ENCODE measurements at regions not wholly inside any gene's neighbourhood (a gene's known extent, or its start where the extent isn't known, plus 50 kb on each side); places are given as distances from the start of the nearest gene placed in this dataset.

DNA sequence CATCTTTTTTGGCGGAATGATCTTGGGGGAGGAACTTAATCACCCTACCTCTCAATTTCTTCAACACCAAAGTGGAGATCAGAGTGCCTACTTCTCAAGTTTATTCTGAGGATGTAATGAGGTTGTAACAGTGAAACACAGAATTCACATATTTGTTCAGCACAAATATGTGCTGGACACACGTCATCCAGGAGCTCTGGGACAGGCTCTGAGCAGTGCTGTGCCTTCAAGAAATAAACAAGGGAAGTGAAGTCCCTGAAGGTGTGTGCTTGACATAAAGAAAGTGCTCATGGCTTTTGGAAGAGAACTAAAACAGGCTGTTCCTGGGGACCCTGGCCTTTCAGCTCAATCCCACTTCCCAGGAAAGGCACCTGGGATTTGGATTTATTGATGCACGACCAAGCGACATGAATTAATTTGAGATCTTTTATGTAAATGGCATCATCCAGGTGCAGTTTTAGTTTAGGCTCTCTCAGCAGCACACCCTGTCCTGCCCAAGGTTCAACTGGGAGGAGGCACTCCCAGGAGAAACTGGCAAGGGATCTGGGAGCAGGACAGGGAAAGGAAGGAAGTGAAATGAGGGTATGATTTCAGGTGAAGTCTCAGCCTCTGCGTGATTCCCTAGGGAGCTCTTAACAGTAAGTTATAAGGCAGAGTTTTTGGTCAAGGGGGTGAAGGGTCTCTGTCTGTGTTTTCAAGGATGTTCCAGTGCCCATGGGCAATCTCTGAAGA lies 211.0 kb downstream of the FOXA2 start:
- ATAC-seq (ENCODE audit: low FRiP score in 2 of 2) (peak in 1 of 2 donors; percentile 74), DNase-seq (no peak)
- H3K9me3 ChIP-seq, result no peaks in the 10 kb centered on the region
- no peak for TF ChIP-seq POLR2A (IDR thresholded peaks at IDR 0.05)
- TF ChIP-seq EP300 (IDR thresholded peaks at IDR 0.05), result no peak
- no peak for TF ChIP-seq POLR2AphosphoS5 (IDR thresholded peaks at IDR 0.05)
- TF ChIP-seq, protein P1, sequence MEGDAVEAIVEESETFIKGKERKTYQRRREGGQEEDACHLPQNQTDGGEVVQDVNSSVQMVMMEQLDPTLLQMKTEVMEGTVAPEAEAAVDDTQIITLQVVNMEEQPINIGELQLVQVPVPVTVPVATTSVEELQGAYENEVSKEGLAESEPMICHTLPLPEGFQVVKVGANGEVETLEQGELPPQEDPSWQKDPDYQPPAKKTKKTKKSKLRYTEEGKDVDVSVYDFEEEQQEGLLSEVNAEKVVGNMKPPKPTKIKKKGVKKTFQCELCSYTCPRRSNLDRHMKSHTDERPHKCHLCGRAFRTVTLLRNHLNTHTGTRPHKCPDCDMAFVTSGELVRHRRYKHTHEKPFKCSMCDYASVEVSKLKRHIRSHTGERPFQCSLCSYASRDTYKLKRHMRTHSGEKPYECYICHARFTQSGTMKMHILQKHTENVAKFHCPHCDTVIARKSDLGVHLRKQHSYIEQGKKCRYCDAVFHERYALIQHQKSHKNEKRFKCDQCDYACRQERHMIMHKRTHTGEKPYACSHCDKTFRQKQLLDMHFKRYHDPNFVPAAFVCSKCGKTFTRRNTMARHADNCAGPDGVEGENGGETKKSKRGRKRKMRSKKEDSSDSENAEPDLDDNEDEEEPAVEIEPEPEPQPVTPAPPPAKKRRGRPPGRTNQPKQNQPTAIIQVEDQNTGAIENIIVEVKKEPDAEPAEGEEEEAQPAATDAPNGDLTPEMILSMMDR (IDR thresholded peaks at IDR 0.05), result no peak
- H3K27me3 ChIP-seq, result no peaks in the 10 kb centered on the region
- H3K4me3 ChIP-seq, result no peak overlapping the region
- 69 to 81% methylated on average over 5 of the region's 5 CpGs for WGBS, 2 donors
- no peak overlapping the region for H3K27ac ChIP-seq
- H3K4me1 ChIP-seq, result peaks cover 0 to 6% (median 0%) of the 10 kb centered on the region in 4 donors
- H3K36me3 ChIP-seq, result no peaks in the 10 kb centered on the region

DNA sequence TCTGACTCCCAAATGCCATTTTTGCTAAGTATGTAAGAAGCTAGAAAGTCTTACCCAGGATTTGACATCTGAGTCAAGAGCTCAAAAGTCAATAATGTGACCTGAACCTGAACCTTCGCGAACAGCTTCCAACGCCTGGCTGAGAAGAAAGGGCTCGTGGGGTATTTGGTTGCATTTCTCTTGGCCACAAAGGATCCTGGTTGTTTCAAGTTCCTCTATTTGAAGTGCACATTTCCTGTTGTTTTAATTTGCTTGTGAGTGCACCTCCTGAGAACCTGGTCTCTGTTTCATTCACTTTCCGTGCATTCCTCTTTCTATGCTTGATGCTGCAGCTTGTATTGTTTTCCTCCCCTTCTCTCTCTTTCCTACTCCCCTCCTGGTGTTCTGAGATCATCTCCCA lies 212.5 kb downstream of the FOXA2 start:
- Histone ChIP-seq H3K4me1 (peaks cover 0 to 6% (median 0%) of the 10 kb centered on the region in 4 donors), H3K27me3 (no peaks in the 10 kb centered on the region), H3K36me3 (no peaks in the 10 kb centered on the region), H3K4me3 (no peak overlapping the region), H3K9me3 (no peaks in the 10 kb centered on the region), H3K27ac (no peak overlapping the region)
- DNase-seq (no peak), ATAC-seq (ENCODE audit: low FRiP score in 2 of 2) (no peak)
- TF ChIP-seq POLR2A (IDR thresholded peaks at IDR 0.05) (no peak), EP300 (IDR thresholded peaks at IDR 0.05) (no peak), POLR2AphosphoS5 (IDR thresholded peaks at IDR 0.05) (no peak)
- TF ChIP-seq, protein P1 (IDR thresholded peaks at IDR 0.05), result no peak
- 17 to 30% methylated on average over 5 of the region's 5 CpGs for WGBS, 2 donors

DNA sequence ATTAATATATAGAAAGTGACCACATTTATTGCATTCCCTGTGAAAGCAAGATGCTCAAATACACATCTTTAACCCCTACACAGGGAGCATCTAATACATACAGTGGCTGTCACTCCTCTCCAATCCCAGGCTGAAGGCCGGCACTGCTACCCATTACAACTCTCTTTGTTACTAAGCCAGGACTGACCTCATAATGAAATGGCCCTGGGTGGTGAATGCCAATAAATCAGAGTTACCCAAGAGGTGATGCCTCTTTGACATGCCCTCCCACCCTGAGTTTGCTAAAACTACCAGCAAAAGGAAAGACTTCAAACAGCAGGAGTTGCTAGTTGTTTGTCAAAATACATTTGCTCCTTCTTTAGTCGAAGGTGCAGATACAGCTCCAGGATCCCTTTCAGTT lies 214.2 kb downstream of the FOXA2 start:
- Histone ChIP-seq H3K27me3 (no peaks in the 10 kb centered on the region), H3K36me3 (no peaks in the 10 kb centered on the region), H3K27ac (no peak overlapping the region), H3K4me3 (no peak overlapping the region), H3K9me3 (no peaks in the 10 kb centered on the region), H3K4me1 (peaks cover 0 to 6% (median 0%) of the 10 kb centered on the region in 4 donors)
- TF ChIP-seq, protein P1 (IDR thresholded peaks at IDR 0.05), result no peak
- no peak for TF ChIP-seq POLR2A (IDR thresholded peaks at IDR 0.05)
- TF ChIP-seq POLR2AphosphoS5 (IDR thresholded peaks at IDR 0.05), result no peak
- no peak for ATAC-seq (ENCODE audit: low FRiP score in 2 of 2)
- 87 to 94% methylated on average over 2 of the region's 2 CpGs for WGBS, 2 donors
- DNase-seq, result no peak

DNA sequence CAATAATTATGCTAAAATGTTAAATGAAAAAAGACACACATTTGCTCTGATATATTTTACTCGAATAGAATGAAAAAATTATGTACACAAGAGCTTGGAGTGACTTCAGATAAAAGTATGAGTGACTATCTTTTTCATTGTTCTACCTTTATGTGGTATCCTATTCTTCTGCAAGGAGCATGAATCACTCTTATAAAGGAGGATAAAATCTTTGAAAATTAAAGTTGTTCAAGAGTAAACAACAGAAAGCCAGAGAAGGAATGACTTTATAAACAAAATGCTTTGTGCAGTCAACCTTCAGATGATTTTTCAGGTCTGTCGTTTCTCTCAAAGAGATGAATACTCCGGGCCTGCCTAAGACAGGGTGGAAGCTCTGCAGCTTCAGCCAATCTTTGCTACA lies 215.3 kb downstream of the FOXA2 start:
- no peak overlapping the region for H3K4me3 ChIP-seq
- peaks cover 0 to 6% (median 0%) of the 10 kb centered on the region in 4 donors for H3K4me1 ChIP-seq
- no peaks in the 10 kb centered on the region for H3K36me3 ChIP-seq
- no peak for DNase-seq
- H3K27me3 ChIP-seq, result no peaks in the 10 kb centered on the region
- 72 to 79% methylated on average over 3 of the region's 3 CpGs for WGBS, 2 donors
- ATAC-seq (ENCODE audit: low FRiP score in 2 of 2), result no peak
- H3K9me3 ChIP-seq, result no peaks in the 10 kb centered on the region
- no peak overlapping the region for H3K27ac ChIP-seq
- TF ChIP-seq POLR2AphosphoS5 (IDR thresholded peaks at IDR 0.05), result no peak
- no peak for TF ChIP-seq POLR2A (IDR thresholded peaks at IDR 0.05)
- TF ChIP-seq, protein P1 (IDR thresholded peaks at IDR 0.05), result no peak
- no peak for TF ChIP-seq EP300 (IDR thresholded peaks at IDR 0.05)

DNA sequence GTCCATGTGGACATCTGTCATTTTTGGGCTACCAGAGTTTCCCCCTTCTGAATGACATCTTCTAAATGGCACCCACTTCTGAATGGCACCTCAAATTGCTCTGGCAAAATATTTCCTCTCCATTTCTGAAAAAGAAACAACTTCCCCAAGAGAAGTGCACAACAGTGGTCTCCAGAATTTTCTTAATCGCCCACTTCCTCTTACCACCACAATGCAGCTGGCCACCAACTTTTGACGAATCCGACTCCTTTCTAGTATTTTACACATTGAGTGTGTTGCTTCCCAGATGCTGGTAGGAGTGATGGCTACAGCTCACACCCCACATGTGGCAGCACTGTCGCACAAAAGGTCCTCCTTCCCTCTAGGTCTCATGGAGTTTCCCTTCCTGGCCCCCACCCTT lies 216.1 kb downstream of the FOXA2 start:
- TF ChIP-seq EP300 (IDR thresholded peaks at IDR 0.05), result no peak
- TF ChIP-seq, protein P1 (IDR thresholded peaks at IDR 0.05), result no peak
- TF ChIP-seq POLR2AphosphoS5 (IDR thresholded peaks at IDR 0.05), result no peak
- no peak for TF ChIP-seq POLR2A (IDR thresholded peaks at IDR 0.05)
- Histone ChIP-seq H3K27ac (no peak overlapping the region), H3K9me3 (no peaks in the 10 kb centered on the region), H3K4me1 (peaks cover 0 to 6% (median 0%) of the 10 kb centered on the region in 4 donors), H3K4me3 (no peak overlapping the region), H3K36me3 (no peaks in the 10 kb centered on the region), H3K27me3 (no peaks in the 10 kb centered on the region)
- DNase-seq, result no peak
- ATAC-seq (ENCODE audit: low FRiP score in 2 of 2), result no peak
- 63 to 70% methylated on average over 4 of the region's 4 CpGs for WGBS, 2 donors

All from upper lobe of left lung (tissue), 6 donors.